IPS-20b (cell line): ENCODE measurements at regions not wholly inside any gene's neighbourhood (a gene's known extent, or its start where the extent isn't known, plus 50 kb on each side); places are given as distances from the start of the nearest gene placed in this dataset.

Experiments used
- H3K27ac ChIP-seq: one replicate; pipeline ENCODE4 v1.5.1; 2013; ENCODE audit warnings: low read length
- H3K27me3 ChIP-seq: 2 replicates; pipeline ENCODE4 v1.6.1; 2013; ENCODE audit warnings: mild to moderate bottlenecking, low read length, inconsistent platforms; ENCODE audit not compliant: insufficient read depth
- H3K36me3 ChIP-seq: 2 replicates; pipeline ENCODE4 v1.6.1; 2013; ENCODE audit warnings: low read depth, mild to moderate bottlenecking, inconsistent platforms, low read length, moderate library complexity; ENCODE audit not compliant: insufficient read depth
- H3K4me1 ChIP-seq: 2 replicates; pipeline ENCODE4 v1.6.1; 2013; ENCODE audit warnings: mild to moderate bottlenecking, control low read depth, inconsistent platforms, low read length, moderate library complexity; ENCODE audit not compliant: insufficient read depth
- H3K4me3 ChIP-seq: 2 replicates; pipeline ENCODE4 v1.5.1; 2013; ENCODE audit warnings: mild to moderate bottlenecking, low read length, inconsistent platforms
- H3K9ac ChIP-seq: 2 replicates; pipeline ENCODE4 v1.6.1; 2013; ENCODE audit warnings: low read depth, mild to moderate bottlenecking, inconsistent platforms, low read length, moderate library complexity
- H3K9me3 ChIP-seq: 2 replicates; pipeline ENCODE4 v1.6.1; 2013; ENCODE audit warnings: mild to moderate bottlenecking, low read depth, low read length, inconsistent platforms; ENCODE audit not compliant: insufficient read depth

DNA sequence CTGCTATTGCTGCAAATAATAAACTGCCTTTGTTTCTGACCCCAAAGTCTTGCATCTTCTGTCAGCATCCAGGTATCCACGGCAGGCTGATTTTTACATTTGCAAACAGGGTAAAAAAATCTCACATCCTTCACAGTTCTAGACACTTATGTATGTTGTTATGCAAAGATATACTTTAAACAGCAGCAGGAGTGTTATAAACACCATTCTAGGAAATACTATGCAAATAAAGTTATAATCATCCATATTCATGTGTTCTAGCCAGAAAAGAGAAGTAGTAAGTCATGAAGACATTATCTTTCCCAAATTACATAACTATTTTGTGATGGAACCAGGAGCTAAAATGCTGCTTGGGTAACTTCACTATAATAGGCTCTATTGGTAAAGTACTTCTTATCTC lies 534.2 kb downstream of the LTN1 start:
- H3K4me1 ChIP-seq: no peaks in the 10 kb centered on the region; the same call in 1 of the 2 replicates
- no peaks in the 10 kb centered on the region for H3K36me3 ChIP-seq
- H3K27me3 ChIP-seq: no peaks in the 10 kb centered on the region
- no peaks in the 10 kb centered on the region for H3K9me3 ChIP-seq
- no peak overlapping the region for H3K9ac ChIP-seq
- H3K27ac ChIP-seq: no peak overlapping the region
- no peak overlapping the region for H3K4me3 ChIP-seq

DNA sequence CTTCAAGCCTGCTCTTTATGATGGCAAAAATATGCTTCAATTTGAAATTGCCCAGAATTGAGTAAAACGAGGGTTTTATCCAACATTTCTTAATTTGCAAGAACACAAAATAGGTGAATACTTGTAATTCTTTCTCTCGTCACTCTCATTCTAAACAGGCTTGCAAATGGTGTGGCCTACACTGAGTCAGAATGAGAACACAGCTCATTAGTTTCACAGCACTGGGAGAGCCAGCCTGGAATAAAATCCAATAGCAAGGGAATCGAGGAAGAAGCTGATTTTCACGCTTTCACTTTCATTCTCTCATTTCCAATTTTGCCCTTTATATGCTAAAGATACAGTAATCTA lies 537.5 kb downstream of the LTN1 start:
- Histone ChIP-seq H3K27ac (no peak overlapping the region), H3K9me3 (no peaks in the 10 kb centered on the region), H3K4me1 (no peaks in the 10 kb centered on the region; the same call in 1 of the 2 replicates), H3K4me3 (no peak overlapping the region), H3K27me3 (no peaks in the 10 kb centered on the region), H3K36me3 (no peaks in the 10 kb centered on the region), H3K9ac (no peak overlapping the region)

DNA sequence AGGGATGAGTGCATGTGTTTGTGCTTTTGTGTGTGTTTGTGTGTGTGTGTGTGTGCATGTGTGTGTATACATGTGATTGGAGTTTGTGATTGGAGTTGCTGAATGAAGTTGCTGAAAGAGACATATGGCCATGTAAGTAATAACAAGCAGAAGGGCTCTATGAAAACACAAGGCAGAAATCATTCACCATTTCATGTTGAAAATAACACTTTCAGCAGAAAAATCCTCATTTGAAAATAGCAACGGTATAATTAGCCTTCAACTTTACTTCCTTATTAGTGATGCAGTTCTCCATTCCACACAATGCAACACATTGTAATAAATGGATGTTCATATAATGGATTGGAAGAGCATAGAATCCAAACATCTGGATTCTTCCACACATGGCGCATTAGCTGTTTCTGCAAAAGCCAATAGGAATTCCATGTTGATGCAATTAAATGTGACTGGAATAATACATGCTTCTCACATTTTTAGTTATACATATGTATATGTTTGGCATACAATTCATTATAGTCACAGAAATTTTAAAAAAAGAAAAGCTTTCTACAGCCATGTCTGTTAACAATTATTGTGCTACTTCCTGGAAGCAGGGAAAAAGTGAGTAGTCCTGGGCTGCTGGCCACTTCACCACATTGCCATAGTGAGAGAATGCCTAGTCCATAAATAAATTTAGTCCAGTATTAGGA lies 538.0 kb downstream of the LTN1 start:
- no peaks in the 10 kb centered on the region for H3K27me3 ChIP-seq
- no peak overlapping the region for H3K9ac ChIP-seq
- no peaks in the 10 kb centered on the region; the same call in 1 of the 2 replicates for H3K4me1 ChIP-seq
- no peaks in the 10 kb centered on the region for H3K9me3 ChIP-seq
- no peak overlapping the region for H3K27ac ChIP-seq
- H3K4me3 ChIP-seq: no peak overlapping the region
- no peaks in the 10 kb centered on the region for H3K36me3 ChIP-seq

DNA sequence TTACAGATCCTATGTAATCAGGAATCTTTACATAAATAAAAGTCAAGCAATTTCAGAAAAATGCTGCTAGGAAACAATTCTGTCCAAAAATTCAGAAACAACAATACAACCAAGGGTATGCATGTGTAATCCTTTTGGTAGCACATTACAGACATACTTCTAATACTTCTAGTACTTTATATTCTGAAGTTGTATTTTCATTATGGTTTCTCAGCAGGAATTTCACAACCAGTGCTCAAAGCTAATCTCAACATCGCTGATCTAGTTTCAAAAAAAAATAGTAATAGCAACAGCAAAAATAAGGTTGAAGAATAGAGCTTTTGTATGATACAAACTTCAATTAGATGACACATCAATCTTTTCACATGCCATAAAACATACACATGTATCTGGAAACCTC lies 545.2 kb downstream of the LTN1 start:
- H3K4me1 ChIP-seq: no peaks in the 10 kb centered on the region
- H3K9ac ChIP-seq: no peak overlapping the region
- H3K9me3 ChIP-seq: peaks cover 6% of the 10 kb centered on the region; the same call in 1 of the 2 replicates
- no peak overlapping the region for H3K27ac ChIP-seq
- no peaks in the 10 kb centered on the region for H3K36me3 ChIP-seq
- no peaks in the 10 kb centered on the region for H3K27me3 ChIP-seq
- H3K4me3 ChIP-seq: no peak overlapping the region

DNA sequence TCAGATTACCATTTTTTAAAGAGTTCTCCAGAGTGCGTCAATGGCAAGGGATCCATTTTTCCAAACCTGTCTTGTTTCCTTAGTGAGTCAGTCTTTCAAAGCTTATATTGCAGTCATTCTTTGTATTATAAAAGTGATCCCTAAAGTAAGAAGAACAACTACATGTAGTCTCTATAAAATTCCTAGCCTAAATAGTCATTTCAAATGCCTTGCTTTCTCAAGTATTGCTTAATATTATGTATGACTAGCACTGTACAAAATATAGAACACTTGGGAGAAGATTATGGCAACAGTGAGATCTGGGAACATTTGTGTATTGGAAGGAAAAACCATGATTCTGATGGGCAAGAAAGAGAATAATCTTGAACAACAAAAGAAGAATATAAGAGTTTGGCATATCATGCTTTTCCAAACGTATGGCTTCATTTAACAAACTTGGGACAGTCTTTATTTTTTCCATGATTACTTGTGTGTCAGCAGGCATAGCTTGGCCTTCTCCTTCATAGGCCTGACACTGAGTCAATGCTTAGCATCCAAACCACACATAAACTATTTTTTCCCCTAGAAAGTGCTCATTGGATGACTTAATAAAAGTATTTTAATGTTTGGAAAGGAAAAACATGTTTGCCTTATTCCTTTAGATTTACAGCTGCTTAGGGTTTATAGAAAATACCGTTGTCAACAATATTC lies 547.4 kb downstream of the LTN1 start:
- no peaks in the 10 kb centered on the region for H3K27me3 ChIP-seq
- no peak overlapping the region for H3K27ac ChIP-seq
- H3K36me3 ChIP-seq: no peaks in the 10 kb centered on the region
- H3K9me3 ChIP-seq: peaks cover 6% of the 10 kb centered on the region; the same call in 1 of the 2 replicates
- H3K9ac ChIP-seq: no peak overlapping the region
- H3K4me1 ChIP-seq: no peaks in the 10 kb centered on the region
- no peak overlapping the region for H3K4me3 ChIP-seq

DNA sequence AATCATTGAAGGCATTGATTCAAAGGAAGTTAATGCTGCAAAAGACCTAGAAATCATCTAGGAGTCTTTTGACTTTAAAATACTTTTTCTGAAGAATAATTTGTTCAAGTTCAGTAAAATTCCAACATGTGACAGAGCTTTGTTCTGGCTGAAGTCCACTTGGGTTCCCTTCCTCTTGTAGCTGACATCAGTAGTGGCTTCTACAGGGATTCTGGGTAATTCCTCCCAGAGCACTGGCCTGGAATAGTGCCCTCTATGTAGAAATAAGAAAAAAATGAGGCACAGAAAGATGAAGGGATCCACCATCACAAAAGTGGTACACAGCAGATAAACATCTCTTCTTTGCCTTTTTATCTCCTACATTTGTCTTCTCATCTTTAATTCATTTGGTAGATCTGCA lies 548.1 kb downstream of the LTN1 start:
- Histone ChIP-seq H3K36me3 (no peaks in the 10 kb centered on the region), H3K9ac (no peak overlapping the region), H3K4me1 (no peaks in the 10 kb centered on the region), H3K27ac (no peak overlapping the region), H3K27me3 (no peaks in the 10 kb centered on the region), H3K9me3 (peaks cover 6% of the 10 kb centered on the region; the same call in 1 of the 2 replicates), H3K4me3 (no peak overlapping the region)

DNA sequence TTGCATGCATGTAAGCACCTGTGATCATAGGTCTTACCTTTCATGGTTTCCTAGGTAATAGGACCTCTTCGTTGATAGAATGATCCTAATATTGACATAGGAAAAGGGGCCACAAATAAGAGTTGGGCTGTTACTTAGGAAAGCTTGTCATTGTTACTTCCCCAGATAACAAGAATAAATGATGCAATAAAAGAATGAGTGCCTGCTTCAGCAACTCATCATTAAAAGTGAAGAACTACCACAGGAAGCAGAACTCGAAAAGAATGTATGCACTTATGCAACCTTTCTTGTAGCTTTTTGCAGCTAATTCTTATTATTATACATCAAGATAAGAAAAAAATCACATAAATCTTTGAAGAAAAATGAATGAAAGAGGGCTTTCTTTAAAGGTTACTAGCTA lies 548.6 kb downstream of the LTN1 start:
- Histone ChIP-seq H3K9ac (no peak overlapping the region), H3K4me3 (no peak overlapping the region), H3K4me1 (no peaks in the 10 kb centered on the region), H3K36me3 (no peaks in the 10 kb centered on the region), H3K9me3 (peaks cover 6% of the 10 kb centered on the region; the same call in 1 of the 2 replicates), H3K27ac (no peak overlapping the region), H3K27me3 (no peaks in the 10 kb centered on the region)

DNA sequence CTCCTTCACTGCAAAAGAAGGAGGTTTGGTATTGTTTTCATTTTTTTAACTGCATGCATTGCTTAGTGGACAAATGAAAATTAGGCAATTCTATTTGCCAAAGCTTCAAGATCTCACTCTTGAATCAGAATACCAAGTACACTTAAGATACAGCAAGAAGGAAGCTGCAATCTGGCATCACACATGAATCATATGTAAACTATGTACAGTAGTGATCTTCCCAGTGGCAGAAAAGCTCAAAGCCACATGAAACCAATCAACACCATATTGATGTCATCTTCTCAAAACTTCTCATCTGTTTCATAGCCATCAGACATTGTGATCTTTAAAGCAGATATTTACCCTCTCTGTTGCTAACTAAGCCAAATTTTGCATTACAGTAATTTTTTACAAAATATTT lies 550.1 kb downstream of the LTN1 start:
- Histone ChIP-seq H3K36me3 (no peaks in the 10 kb centered on the region), H3K9ac (no peak overlapping the region), H3K27me3 (no peaks in the 10 kb centered on the region), H3K4me1 (no peaks in the 10 kb centered on the region), H3K27ac (no peak overlapping the region), H3K4me3 (no peak overlapping the region), H3K9me3 (peaks cover 6% of the 10 kb centered on the region; the same call in 1 of the 2 replicates)

DNA sequence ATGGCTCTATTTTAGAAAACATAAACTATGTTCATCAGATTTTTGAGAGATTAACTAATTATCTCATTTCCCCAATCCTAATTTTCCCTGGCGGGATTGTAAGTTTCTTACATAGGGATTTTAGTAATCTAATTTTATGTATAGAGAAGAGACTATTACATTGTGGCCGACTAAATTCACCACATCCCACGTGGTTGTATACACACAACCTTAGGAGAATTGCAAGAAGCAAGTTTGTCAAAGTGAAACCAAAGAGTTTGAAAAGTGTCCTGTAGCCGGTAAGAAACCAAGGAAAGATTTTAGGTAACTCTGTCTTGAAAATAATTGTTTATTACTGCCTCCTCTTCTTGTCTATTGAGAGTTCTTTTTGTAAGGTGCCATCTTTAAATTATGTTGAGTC lies 550.6 kb downstream of the LTN1 start:
- Histone ChIP-seq H3K27me3 (no peaks in the 10 kb centered on the region), H3K36me3 (no peaks in the 10 kb centered on the region), H3K9ac (no peak overlapping the region), H3K27ac (no peak overlapping the region), H3K9me3 (peaks cover 6% of the 10 kb centered on the region; the same call in 1 of the 2 replicates), H3K4me3 (no peak overlapping the region), H3K4me1 (no peaks in the 10 kb centered on the region)

DNA sequence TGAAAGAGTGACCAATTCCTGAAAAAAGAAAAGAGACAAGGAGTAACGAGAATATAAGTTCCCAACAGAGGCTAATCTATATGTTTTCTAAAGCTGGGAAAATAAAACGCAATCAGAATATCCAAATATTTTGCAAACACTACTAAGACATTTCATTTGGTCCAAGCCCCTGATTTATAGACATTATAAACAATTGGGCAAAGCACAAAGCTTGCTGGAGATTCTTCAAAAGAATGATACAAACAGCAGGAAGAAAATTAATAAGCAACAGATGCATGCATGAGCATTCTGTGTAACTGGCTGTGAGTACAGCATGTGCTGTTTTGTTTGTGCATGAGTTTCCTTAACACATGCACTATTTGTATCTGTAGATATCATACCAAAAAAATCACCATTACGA lies 552.9 kb downstream of the LTN1 start:
- H3K36me3 ChIP-seq: no peaks in the 10 kb centered on the region
- no peak overlapping the region for H3K4me3 ChIP-seq
- H3K27me3 ChIP-seq: no peaks in the 10 kb centered on the region
- H3K4me1 ChIP-seq: no peaks in the 10 kb centered on the region
- no peak overlapping the region for H3K27ac ChIP-seq
- H3K9ac ChIP-seq: no peak overlapping the region
- no peaks in the 10 kb centered on the region for H3K9me3 ChIP-seq

DNA sequence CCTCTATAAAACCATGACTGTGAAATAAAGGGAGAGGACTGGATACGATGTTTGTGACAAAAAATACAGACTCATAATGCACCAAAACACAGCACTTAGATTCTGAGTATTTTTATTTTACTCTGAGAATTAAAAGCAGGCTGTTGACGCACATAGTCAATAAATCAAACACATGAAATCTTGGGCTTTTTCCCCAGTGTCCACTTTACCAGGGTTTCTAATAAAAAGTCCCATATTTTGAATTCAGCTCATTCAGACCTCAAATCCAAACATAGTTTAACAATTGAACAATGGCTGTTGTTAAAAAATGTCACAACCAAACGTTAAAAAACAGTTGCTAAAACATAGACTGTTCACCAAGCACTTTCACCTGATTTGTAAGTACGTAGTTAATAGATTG lies 553.4 kb downstream of the LTN1 start:
- no peaks in the 10 kb centered on the region for H3K36me3 ChIP-seq
- no peak overlapping the region for H3K4me3 ChIP-seq
- H3K4me1 ChIP-seq: no peaks in the 10 kb centered on the region
- no peaks in the 10 kb centered on the region for H3K27me3 ChIP-seq
- no peaks in the 10 kb centered on the region for H3K9me3 ChIP-seq
- no peak overlapping the region for H3K9ac ChIP-seq
- H3K27ac ChIP-seq: no peak overlapping the region

DNA sequence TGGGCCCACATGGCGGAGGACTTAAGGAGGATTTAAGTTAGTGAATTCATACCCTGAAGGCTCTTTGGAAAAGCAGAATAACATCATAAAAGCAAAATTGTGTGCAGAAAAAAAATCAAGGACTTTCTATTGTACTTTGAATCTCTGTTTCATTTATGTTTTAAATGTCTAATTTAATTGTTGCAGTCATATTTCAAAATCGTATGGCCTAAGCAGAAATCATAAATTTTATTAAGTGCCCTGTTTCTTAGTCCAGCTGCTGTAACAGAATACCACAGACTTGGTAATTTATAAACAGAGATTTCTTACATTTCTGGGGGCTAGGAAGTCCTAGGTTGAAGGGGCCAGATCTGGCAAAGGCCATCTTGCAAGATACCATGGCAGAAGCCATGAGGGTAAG lies 555.6 kb downstream of the LTN1 start:
- Histone ChIP-seq H3K4me1 (no peaks in the 10 kb centered on the region), H3K4me3 (no peak overlapping the region), H3K27ac (no peak overlapping the region), H3K9me3 (no peaks in the 10 kb centered on the region), H3K9ac (no peak overlapping the region), H3K27me3 (no peaks in the 10 kb centered on the region), H3K36me3 (no peaks in the 10 kb centered on the region)
